ENCODE measurements at regions not wholly inside any gene's neighbourhood (a gene's known extent, or its start where the extent isn't known, plus 50 kb on each side); places are given as distances from the start of the nearest gene placed in this dataset.
A peak's percentile ranks its signal among the peaks of the same experiment; 100 is the strongest.

DNA sequence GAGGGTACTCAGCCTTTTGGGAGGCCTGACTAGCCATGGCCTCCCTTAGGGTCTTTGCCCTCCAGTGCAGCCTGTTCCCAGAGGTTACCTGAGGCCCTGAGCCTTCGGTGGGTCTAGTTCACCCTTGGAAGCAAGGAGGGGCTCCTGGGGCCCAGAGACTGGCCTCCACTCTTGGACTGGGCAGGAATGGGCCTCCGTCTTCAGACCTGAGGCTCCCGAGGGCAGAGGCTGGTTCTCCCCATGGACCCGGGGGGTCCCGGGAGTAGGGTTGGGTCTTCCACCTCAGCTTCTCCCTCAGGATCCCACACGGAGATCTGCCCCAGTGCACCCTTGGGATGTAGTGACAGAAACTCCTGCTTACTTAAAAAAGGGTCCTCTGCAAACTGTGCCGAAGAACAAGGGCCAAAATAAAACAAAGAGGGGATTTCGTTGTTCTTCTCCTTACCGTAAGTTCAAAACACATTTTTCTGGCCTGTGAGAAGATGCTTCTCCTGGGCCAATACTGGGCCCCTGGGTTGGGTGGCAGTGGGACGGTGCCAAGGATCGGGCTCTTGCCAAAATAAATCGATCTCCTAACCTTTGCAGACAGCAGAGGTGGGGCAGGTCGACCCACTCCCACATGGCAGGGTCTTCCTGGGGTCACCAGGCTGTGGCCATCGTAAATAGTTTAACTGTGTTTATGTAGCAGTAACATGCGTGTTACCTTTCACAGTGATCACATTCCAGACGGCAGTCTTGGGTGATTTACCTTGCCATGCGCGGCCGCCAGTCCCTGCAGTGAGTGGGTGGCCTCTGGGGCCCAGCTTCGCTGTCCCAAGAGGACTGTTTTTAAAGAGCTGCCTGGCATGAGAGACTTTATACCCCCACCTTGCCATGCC, 151.8 kb downstream of the VEGFA start:
- DNase-seq (ENCODE audit: low spot score in 2 of 2) = no peak
- TF ChIP-seq POLR2AphosphoS5 (IDR thresholded peaks at IDR 0.05) = no peak
- no peaks in the 10 kb centered on the region for H3K9me3 ChIP-seq
- no peaks in the 10 kb centered on the region for H3K27me3 ChIP-seq
- H3K36me3 ChIP-seq = no peaks in the 10 kb centered on the region
- H3K27ac ChIP-seq = no peak overlapping the region
- H3K4me1 ChIP-seq = peaks cover 11% of the 10 kb centered on the region
- WGBS = 87% methylated on average over 17 of the region's 20 CpGs
- H3K4me3 ChIP-seq = no peak overlapping the region

DNA sequence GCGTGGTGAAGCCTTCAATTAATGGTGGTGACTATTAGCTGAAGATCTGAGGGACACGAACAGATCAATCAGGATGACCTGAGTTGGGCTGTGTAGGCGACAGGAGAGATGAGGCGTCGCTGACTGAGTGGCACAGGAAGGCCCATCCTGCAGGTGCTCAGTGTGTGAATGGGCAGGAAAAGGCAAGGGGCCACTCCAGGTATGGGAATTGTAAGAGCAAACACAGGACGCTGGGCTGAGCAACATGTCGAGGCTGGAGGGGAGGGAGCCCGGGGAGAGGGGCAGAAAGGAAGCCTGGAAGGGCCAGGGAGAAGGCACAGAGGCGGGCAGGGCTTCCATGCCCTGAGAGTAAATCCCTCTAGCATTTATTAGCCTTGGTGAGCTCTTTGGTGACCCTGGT, 151.0 kb downstream of the VEGFA start:
- Histone ChIP-seq H3K4me3 (no peak overlapping the region), H3K9me3 (no peaks in the 10 kb centered on the region), H3K27ac (no peak overlapping the region), H3K27me3 (no peaks in the 10 kb centered on the region), H3K4me1 (peaks cover 6% of the 10 kb centered on the region), H3K36me3 (no peaks in the 10 kb centered on the region)
- TF ChIP-seq, protein P1, sequence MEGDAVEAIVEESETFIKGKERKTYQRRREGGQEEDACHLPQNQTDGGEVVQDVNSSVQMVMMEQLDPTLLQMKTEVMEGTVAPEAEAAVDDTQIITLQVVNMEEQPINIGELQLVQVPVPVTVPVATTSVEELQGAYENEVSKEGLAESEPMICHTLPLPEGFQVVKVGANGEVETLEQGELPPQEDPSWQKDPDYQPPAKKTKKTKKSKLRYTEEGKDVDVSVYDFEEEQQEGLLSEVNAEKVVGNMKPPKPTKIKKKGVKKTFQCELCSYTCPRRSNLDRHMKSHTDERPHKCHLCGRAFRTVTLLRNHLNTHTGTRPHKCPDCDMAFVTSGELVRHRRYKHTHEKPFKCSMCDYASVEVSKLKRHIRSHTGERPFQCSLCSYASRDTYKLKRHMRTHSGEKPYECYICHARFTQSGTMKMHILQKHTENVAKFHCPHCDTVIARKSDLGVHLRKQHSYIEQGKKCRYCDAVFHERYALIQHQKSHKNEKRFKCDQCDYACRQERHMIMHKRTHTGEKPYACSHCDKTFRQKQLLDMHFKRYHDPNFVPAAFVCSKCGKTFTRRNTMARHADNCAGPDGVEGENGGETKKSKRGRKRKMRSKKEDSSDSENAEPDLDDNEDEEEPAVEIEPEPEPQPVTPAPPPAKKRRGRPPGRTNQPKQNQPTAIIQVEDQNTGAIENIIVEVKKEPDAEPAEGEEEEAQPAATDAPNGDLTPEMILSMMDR (IDR thresholded peaks at IDR 0.05) = no peak
- TF ChIP-seq POLR2A (IDR thresholded peaks at IDR 0.05) = no peak
- TF ChIP-seq POLR2AphosphoS5 (IDR thresholded peaks at IDR 0.05) = no peak
- no peak for TF ChIP-seq EP300 (IDR thresholded peaks at IDR 0.05)
- 94% methylated on average over 9 of the region's 9 CpGs for WGBS
- DNase-seq (ENCODE audit: low spot score in 2 of 2) = no peak

DNA sequence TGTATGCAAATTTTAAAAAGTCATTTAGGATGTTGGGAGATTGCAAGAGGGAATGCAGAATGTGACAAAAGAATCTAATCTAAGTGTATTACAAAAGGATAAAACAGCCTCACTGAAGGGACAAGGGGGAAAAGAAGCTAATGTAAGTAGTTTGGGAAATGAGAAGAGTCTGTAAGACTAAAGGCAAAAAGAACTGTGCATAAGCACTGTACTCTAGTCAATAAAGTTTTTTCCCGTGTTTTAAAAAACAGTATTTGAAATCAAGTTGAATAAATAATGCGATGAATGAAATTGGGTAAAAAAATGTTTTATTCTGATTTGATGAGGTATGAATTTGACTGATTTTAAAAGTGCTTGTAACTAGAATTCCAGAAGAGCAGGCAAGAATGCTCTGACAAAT, 149.8 kb downstream of the VEGFA start:
- no peak for DNase-seq (ENCODE audit: low spot score in 2 of 2)
- Histone ChIP-seq H3K27me3 (no peaks in the 10 kb centered on the region), H3K27ac (no peak overlapping the region), H3K4me1 (peaks cover 6% of the 10 kb centered on the region), H3K4me3 (no peak overlapping the region), H3K9me3 (no peaks in the 10 kb centered on the region), H3K36me3 (no peaks in the 10 kb centered on the region)
- 68% methylated on average over 2 of the region's 2 CpGs for WGBS
- TF ChIP-seq, protein P1 (IDR thresholded peaks at IDR 0.05) = no peak
- TF ChIP-seq EP300 (IDR thresholded peaks at IDR 0.05) = no peak

DNA sequence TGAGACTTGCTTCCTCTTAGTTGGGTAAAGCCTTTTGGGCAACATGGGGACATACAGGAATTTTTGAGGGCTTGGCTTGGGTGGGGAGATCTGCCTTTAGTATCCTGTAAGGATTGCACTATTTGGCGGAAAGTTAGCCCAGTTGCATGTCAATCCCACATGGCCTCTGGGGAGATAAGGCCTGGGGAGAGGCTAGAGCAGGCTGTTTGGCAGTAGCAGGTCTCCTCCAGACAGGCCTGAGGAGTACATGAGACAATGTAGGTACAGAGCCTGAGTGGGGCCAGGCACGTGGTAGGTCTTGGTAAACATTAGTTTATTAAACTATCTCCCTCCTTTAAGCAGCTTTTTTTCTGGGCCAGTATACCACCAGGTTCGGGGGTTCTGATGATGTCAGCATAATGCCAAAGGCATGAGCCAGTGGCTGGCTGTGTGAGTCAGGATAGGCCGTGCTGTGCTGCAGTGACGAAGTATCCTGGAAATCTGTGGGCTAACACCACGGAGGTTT, 147.9 kb downstream of the VEGFA start:
- no peak overlapping the region for H3K27ac ChIP-seq
- no peaks in the 10 kb centered on the region for H3K36me3 ChIP-seq
- no peak for DNase-seq (ENCODE audit: low spot score in 2 of 2)
- H3K4me3 ChIP-seq = no peak overlapping the region
- no peaks in the 10 kb centered on the region for H3K4me1 ChIP-seq
- H3K9me3 ChIP-seq = no peaks in the 10 kb centered on the region
- no peak for TF ChIP-seq EP300 (IDR thresholded peaks at IDR 0.05)
- TF ChIP-seq POLR2AphosphoS5 (IDR thresholded peaks at IDR 0.05) = no peak
- no peak for TF ChIP-seq POLR2A (IDR thresholded peaks at IDR 0.05)
- TF ChIP-seq, protein P1 (IDR thresholded peaks at IDR 0.05) = no peak
- H3K27me3 ChIP-seq = no peaks in the 10 kb centered on the region
- WGBS = 93% methylated on average over 6 of the region's 6 CpGs

DNA sequence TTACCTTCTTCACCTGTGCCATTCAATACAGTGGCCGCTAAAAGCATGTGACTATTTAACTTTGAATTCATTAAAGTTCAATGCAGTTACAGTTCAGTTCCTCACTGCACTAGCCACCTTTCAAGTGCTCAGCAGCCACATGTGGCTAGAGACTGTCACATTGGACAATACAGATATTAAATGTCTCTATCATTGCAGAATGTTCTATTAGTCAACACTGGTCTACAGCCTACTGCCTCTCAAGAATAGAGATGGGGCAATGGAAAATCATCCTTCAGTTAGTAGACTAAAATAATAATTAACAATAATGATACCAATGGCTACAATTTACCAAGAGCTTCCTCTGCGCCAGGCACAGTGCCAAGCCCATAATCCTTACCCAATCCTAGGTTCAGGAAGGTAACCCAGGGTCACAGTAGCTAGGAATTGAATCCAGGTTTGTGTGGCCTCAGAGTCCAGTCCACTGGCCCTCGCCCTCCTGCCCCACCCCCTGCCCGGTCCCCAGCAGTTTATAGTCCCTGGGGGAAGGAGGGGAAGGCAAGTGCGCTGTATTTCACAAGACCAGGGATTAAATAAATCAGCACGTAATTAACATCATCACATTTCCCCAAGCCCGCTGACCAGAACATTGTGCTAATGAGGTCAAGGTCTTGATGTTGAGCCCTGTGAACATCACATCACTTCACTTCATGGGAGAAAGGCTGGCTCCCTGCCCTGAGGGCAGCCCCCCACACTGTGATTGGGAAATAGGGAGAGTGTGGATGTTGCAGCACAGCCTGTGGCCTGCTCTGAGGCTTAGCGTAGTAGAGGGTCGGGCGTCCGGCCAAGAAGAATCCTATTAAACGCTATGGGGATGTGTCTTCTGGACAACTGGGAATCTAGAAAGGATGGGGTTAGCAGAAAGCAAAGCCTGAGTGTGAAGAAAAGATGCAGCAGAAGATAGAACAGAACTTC, 147.2 kb downstream of the VEGFA start:
- no peaks in the 10 kb centered on the region for H3K27me3 ChIP-seq
- 87% methylated on average over 12 of the region's 12 CpGs for WGBS
- no peaks in the 10 kb centered on the region for H3K4me1 ChIP-seq
- TF ChIP-seq POLR2A (IDR thresholded peaks at IDR 0.05) (no peak), EP300 (IDR thresholded peaks at IDR 0.05) (no peak), POLR2AphosphoS5 (IDR thresholded peaks at IDR 0.05) (no peak)
- TF ChIP-seq, protein P1 (IDR thresholded peaks at IDR 0.05) = no peak
- no peak overlapping the region for H3K27ac ChIP-seq
- H3K9me3 ChIP-seq = no peaks in the 10 kb centered on the region
- H3K4me3 ChIP-seq = no peak overlapping the region
- H3K36me3 ChIP-seq = no peaks in the 10 kb centered on the region
- peak in 1 of 2 donors; percentile 74 for DNase-seq (ENCODE audit: low spot score in 2 of 2)
